Left renal cortex interstitium (tissue), 4 donors: ENCODE measurements at regions not wholly inside any gene's neighbourhood (a gene's known extent, or its start where the extent isn't known, plus 50 kb on each side); places are given as distances from the start of the nearest gene placed in this dataset.
A peak's percentile ranks its signal among the peaks of the same experiment; 100 is the strongest.

ENCODE experiments used
- DNase-seq, 4 donors: peaks; one replicate each; pipeline ENCODE4 v3.0.0-alpha.2; 2013; ENCODE audit warnings: low read depth in 4 of 4, low spot score in 2 of 4, missing footprints in 1 of 4

DNA sequence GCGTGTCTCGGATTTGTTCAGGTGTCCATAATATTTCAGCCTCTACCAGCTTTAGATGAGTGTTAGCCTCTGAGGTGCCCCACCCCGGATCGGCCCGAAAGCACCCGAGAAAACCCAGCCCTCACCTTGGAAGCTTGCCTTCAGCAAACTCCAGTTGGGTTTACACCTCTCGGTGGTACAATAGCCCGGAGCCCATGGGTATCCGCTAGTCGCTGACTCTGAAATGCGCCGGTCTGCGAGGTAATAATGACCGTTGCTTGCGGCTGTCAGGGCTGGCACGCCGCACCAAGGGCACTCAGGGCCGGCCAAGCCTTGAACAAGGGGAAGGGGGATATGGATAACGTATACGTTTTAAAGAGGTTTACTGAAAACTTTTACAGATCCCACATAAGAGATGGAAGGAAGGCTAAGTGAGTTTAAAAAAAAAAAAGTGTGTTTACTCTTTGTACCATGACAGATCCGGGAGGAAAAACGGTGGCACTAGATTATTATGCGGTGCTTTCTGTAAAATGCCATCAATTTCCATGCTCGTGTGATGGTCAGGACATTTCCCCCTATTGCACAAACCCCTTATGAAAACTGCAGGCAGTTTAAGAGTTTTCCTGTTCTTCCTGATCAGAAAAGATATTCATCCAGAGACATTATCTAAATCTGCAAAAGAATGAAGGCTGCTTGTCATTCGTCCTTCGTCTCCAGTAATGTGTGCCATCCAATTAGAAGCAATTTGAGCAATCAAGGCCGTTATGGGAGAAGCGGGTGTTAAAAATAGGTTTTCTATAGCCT lies 124.2 kb downstream of the TMEM161B start:
- peak in 2 of 4 donors; percentile 0 to 6 for DNase-seq

DNA sequence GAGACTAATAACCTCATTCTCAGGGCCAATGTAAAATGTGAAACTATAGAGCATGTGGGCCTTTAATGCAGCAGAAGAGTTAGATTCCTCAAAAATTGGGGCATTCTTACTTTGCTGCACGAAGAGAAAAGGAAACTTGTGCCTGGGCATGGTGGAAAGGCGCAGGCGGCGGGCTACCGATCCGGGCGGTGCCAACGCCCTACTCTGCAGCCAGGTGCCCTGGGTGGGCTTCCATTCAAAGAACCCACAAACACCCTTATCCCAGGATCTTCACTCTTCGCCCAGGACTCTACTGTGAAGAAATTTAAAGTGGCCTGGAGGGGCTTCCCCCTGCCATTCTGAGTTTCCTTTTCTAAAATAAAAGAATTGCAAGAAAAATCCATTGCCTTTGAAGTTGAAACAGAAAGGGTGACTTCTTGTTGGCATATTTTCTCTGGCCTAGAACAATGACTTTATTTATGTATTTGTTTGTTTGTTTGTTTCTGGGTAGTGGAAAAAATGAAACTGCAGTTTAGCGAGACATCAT lies 124.9 kb downstream of the TMEM161B start:
- DNase-seq: no peak

DNA sequence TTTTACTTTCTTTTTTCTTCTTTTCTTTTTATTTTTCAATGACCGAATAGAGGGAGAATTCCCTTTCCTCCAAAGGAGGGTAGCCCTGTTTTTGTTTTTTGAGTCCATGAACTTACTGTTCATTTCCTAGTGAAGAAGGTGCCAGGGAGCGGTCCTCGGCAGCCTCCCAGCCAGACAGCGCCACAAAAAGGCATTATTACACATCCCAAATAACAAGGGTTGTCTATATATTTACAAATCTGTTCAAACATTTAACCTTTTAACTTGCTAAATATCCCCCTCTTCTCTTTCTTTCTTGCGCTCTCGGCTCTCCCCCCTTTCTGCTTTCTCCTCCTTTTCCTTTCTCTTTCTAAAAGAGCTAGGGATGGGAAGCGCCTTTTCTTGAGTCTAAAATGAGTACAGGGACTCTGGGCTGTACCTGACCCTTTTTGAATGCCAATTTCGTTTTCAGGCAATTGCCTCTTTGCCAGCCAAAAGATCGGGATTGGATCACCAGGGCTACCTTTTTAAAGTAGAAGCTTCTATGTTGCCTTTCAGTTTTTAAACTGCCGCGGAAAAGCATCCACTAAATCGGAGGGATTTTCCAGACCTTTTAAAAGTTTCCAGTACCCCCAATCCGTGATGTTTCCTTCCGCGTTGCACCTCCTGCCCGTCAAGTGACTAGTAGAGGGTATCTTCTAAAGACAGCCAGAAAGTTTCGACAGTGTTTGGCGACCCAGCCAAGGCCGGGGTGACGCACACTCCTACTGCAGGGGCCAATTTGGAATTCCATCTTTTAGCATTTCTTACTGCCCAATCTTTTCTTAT lies 125.6 kb downstream of the TMEM161B start:
- DNase-seq: peak in 2 of 4 donors; percentile 8 to 48

DNA sequence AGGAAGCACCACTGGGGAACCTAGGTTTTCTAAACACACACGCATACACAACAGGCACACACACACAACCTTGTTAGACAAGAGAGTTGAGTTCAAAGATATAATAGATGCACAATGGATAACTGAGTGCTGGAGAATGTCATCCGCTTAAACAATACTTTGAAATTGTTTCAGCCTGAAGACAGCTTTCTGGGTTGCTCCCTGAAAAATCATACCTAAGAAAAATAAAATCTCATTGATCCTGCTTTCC lies 126.1 kb downstream of the TMEM161B start:
- no peak for DNase-seq

- peak; percentile 70 to 89 (median 82) for DNase-seq
Observed at GRCh38 chr5:88140856-88141752, 127.5 kb downstream of the TMEM161B start.

DNA sequence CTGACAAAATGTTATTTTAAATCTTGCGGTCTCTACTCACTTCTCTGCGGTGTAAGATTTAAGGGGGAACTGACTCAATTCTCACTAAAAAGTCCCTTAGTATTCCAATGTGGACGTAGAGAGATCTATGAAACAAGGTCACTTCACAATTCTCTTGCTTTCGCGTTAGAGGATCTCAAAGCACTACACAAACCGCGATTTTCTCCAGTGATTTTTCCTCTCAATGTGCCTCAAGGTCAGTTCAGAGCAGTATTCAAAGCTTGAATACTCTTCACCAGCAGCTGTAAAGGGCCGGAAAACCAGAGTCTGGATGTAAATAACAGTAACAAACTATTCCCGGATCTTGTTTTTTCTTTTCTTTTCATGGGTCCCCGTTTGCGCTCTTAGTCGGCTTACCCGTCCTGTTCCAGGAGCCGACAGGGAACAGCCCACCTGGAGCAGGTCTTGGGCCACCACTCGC lies 128.2 kb downstream of the TMEM161B start:
- DNase-seq: peak in 1 of 4 donors; percentile 4

DNA sequence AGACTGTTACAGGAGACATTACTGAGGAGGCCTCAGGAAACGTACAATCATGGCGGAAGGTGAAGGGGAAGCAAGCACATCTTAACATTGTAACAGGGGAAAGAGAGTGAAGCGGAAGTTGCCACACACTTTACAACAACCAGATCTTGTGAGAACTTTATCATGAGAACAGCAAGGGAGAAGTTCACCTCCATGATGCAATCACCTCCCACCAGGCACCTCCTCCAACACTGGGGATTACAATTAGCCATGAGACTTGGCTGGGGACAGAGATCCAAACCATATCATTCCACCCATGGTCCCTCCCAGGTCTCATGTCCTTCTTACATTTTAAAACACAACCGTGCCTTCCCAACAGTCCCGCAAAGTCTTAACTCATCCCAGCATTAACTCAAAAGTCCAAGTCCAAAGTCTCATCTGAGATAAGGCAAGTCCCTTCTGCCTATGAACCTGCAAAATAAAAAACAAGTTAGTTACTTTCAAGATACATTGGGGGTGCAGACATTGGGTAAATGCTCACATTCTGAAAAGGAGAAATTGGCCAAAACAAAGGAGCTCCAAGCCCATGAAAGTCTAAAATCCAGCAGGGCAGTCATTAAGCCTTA lies 138.3 kb downstream of the TMEM161B start:
- DNase-seq: no peak

DNA sequence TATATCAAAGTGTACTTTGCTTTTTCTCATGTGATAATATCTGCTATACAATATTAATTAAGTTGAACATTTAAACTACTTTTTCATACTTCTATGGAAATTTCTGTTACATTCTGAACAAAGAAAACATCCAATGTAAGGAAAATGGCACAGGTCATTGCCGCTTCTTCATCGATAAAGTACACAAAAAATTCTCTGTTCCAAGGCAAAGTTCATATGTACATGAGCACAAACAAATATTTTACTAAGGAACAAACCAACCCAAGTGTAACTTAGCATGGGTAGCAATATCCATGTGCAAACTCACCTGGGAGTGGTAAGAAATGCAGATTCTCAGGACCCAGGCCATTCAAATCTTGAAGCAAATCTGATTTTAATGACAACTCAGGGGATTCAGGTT lies 139.8 kb downstream of the TMEM161B start:
- DNase-seq: no peak

GRCh38 chr5:88119535-88120125 lies 149.0 kb downstream of the TMEM161B start:
- DNase-seq: no peak

DNA sequence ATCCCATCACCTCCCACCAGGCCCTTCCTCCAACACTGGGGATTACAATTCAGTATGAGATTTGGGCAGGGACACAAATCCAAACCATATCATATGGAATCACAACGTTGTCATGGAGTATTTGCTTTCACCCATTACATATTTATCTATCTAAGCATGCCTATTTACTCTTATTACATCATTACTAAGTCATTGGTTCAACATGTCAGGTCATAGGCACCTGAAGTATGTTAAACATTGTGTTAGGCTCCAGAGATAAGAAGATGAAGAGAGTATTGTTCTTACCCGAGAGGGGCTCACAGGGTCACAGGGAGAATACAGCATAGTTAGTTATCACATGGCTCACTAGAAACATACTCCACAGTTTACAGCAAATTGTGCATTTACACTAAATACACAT lies 150.5 kb downstream of the TMEM161B start:
- no peak for DNase-seq

DNA sequence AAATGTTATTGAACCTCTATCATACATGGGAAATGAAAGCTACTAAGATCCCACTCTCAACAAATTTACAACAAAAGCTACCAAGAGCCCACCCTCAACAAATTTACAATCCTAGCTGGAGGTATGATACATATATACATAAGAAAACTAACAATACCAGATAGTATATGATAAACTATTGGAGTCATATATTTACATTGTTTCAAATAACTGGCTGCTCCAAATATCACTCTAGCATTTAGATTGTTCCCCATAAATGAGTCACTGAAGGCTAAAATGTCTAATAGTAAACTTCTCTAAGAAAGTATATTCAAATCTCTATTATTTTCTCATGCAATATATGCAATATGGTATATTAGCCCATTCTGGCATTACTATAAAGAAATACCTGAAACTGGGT lies 151.1 kb downstream of the TMEM161B start:
- DNase-seq: no peak

- DNase-seq: no peak
Observed at GRCh38 chr5:88116396-88116795, 152.2 kb downstream of the TMEM161B start.

- no peak for DNase-seq
Observed at GRCh38 chr5:88115211-88115610, 153.4 kb downstream of the TMEM161B start.

- DNase-seq: no peak
Observed at GRCh38 chr5:88113429-88113828, 155.2 kb downstream of the TMEM161B start.

- DNase-seq: no peak
Observed at GRCh38 chr5:88109818-88110217, 158.8 kb downstream of the TMEM161B start.

DNA sequence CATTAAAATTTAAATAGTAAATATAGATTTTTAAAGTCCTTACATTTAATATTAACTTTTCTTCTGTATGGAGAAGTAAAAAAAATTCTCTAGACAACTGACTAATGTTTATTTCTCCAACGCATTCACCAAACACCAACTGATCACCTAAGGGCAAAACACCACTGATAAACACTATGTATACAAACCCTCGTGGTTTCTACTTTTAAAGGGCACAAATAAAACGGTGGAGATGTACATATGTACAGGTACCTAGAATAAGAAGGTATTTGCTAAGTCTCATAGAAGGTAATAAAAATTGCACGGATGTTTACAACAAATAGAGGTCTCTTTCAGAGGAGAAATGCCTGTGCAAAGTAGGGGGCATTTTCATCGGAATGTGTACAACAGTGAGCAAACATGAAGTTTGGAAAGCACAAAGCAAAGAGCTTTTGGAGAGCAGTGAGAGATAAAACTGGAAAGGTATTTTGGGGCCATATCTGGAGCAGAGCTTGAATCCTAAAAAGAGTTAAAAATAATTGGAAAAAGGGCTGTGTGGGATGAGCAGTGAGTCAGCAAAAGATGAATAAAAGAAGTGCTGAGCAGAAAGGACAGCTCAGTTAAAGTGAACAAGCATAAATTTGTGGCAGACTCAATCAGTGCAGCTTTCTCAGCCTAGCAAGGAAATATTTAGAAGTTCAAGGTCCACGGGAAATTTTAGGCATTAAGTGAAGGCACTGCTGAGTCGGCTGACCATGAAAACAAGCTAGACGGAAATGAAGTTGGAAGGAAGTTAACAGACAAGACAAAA lies 160.0 kb downstream of the TMEM161B start:
- no peak for DNase-seq

- no peak for DNase-seq
Observed at GRCh38 chr5:88094906-88095496, 173.6 kb downstream of the TMEM161B start.

GRCh38 chr5:88094403-88094802 lies 174.2 kb downstream of the TMEM161B start:
- DNase-seq: no peak

DNA sequence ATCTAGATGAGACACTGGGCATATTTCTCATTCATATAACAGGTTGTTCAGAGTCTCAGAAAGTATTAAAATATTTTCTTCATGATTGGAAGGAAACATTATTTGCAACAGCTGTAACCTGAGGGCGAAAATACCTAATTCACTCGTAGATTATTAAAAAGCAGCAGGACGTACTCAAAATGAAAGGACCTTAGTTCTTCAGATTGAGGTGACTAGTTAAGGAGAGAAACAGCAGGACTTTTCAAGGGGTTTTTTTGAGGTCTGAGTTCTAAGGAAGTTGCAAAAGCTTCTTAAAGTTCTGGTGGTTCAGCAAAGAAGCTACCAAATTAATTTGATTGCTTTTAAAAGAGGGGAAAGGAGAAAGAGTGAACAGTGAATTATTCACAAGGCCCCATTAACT lies 174.9 kb downstream of the TMEM161B start:
- no peak for DNase-seq
